SU-DHL-6 (cell line): ENCODE measurements at regions not wholly inside any gene's neighbourhood (a gene's known extent, or its start where the extent isn't known, plus 50 kb on each side); places are given as distances from the start of the nearest gene placed in this dataset.

Experiments
- EZH2phosphoT487 ChIP-seq: fragments of 200-600 bp; sonication (generic), shearing (Covaris generic); conservative IDR thresholded peaks from 2 replicates; pipeline ENCODE4 v1.6.1; 2018; ENCODE audit warnings: mild to moderate bottlenecking, antibody characterized with exemption, low read length, moderate library complexity, mixed read lengths
- TF ChIP-seq, protein P1 (sequence below): fragments of 200-600 bp; sonication (generic); IDR thresholded peaks from one replicate; pipeline ENCODE4 v1.5.1; 2017; ENCODE audit warnings: antibody characterized with exemption, mild to moderate bottlenecking, low read length, moderate library complexity; ENCODE audit not compliant: insufficient read depth, poor library complexity, severe bottlenecking

GRCh38 chrX:8075636-8076035 is 95.4 kb downstream of the VCX2 start:
- TF ChIP-seq, protein P1, sequence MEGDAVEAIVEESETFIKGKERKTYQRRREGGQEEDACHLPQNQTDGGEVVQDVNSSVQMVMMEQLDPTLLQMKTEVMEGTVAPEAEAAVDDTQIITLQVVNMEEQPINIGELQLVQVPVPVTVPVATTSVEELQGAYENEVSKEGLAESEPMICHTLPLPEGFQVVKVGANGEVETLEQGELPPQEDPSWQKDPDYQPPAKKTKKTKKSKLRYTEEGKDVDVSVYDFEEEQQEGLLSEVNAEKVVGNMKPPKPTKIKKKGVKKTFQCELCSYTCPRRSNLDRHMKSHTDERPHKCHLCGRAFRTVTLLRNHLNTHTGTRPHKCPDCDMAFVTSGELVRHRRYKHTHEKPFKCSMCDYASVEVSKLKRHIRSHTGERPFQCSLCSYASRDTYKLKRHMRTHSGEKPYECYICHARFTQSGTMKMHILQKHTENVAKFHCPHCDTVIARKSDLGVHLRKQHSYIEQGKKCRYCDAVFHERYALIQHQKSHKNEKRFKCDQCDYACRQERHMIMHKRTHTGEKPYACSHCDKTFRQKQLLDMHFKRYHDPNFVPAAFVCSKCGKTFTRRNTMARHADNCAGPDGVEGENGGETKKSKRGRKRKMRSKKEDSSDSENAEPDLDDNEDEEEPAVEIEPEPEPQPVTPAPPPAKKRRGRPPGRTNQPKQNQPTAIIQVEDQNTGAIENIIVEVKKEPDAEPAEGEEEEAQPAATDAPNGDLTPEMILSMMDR, result no peak
- no peak for TF ChIP-seq EZH2phosphoT487
